Choroid plexus epithelial cell (primary cell): ENCODE measurements at regions not wholly inside any gene's neighbourhood (a gene's known extent, or its start where the extent isn't known, plus 50 kb on each side); places are given as distances from the start of the nearest gene placed in this dataset.

Experiments
- DNase-seq: peaks from one replicate; pipeline ENCODE4 v3.0.0-alpha.2; 2010; ENCODE audit warnings: low read depth
- H3K4me3 ChIP-seq: 2 replicates; pipeline ENCODE4 v1.5.1; 2011; ENCODE audit warnings: low read depth, mild to moderate bottlenecking, control low read depth, low read length, moderate library complexity
- CTCF ChIP-seq: conservative IDR thresholded peaks from 2 replicates; pipeline ENCODE4 v1.5.1; 2011; ENCODE audit warnings: low read depth, mild to moderate bottlenecking, control low read depth, inconsistent platforms, low read length, moderate library complexity

GRCh38 chr15:96172417-96172816 lies 158.1 kb upstream of the NR2F2 start:
- H3K4me3 ChIP-seq = no peak overlapping the region
- no peak for DNase-seq
- TF ChIP-seq CTCF = no peak

GRCh38 chr15:96176831-96177230 lies 153.7 kb upstream of the NR2F2 start:
- no peak for TF ChIP-seq CTCF
- H3K4me3 ChIP-seq = no peak overlapping the region
- peak; percentile 35 for DNase-seq

GRCh38 chr15:96177279-96177678 lies 153.2 kb upstream of the NR2F2 start:
- no peak for TF ChIP-seq CTCF
- no peak overlapping the region for H3K4me3 ChIP-seq
- peak; percentile 53 for DNase-seq

- TF ChIP-seq CTCF = no peak
- no peak for DNase-seq
- no peak overlapping the region for H3K4me3 ChIP-seq
Observed at GRCh38 chr15:96180087-96180748, 150.3 kb upstream of the NR2F2 start.

GRCh38 chr15:96181217-96181616 lies 149.3 kb upstream of the NR2F2 start:
- no peak for TF ChIP-seq CTCF
- H3K4me3 ChIP-seq = no peak overlapping the region

GRCh38 chr15:96181873-96182301 lies 148.6 kb upstream of the NR2F2 start:
- no peak overlapping the region for H3K4me3 ChIP-seq
- DNase-seq = peak; percentile 82
- TF ChIP-seq CTCF = no peak

More at GRCh38 chr15:96181217-96181616, 149.3 kb upstream of the NR2F2 start:
- no peak for DNase-seq
